K562 (cell line): ENCODE measurements at regions not wholly inside any gene's neighbourhood (a gene's known extent, or its start where the extent isn't known, plus 50 kb on each side); places are given as distances from the start of the nearest gene placed in this dataset.

Experiments used
- EZH2 ChIP-seq: IDR thresholded peaks from 2 replicates; pipeline ENCODE4 v1.6.1; 2012; ENCODE audit warnings: low read depth, mild to moderate bottlenecking, inconsistent platforms, low read length, borderline replicate concordance
- RBM17 ChIP-seq: fragments of 200-400 bp; formaldehyde crosslinking; IDR thresholded peaks from 2 replicates; pipeline ENCODE4 v1.6.1; 2017; ENCODE audit warnings: low read depth, mild to moderate bottlenecking, low read length, borderline replicate concordance
- SRSF9 ChIP-seq: fragments of 200-400 bp; formaldehyde crosslinking; IDR thresholded peaks from 2 replicates; pipeline ENCODE4 v1.6.1; 2017; ENCODE audit warnings: low read depth, low read length, borderline replicate concordance
- ZNF41 ChIP-seq: fragments of 250-450 bp; sonication (Bioruptor Pico); conservative IDR thresholded peaks from 2 replicates; pipeline ENCODE4 v1.4.0; 2020; ENCODE audit warnings: mild to moderate bottlenecking
- ZNF696 ChIP-seq: fragments of 250-450 bp; sonication (Bioruptor Pico); conservative IDR thresholded peaks from 2 replicates; pipeline ENCODE4 v1.4.0; 2020; ENCODE audit warnings: mild to moderate bottlenecking, moderate library complexity
- TF ChIP-seq, protein P1 (sequence below): fragments of 450-650 bp; IDR thresholded peaks from 2 replicates; pipeline ENCODE4 v1.6.1; 2016; ENCODE audit warnings: low read depth

DNA sequence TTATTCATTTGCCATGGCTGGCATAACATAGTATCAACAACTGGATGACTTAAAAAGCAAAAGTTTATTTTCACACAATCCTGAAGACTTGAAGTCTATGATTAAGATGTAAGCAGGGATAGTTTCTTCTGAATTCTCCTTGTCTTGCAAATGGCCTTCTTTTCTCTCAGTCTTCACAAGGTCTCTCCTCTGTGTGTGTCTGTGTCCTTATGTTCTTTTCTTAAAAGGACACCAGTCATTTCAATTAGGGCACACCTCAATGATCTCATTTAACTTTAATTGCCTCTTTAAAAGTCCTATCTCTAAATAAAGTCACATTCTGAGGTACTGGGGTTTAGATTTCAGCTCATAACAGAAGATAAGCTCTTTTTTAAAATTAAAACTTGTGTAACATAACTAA is 399.7 kb downstream of the PABPC4L start (continued):
- TF ChIP-seq, protein P1, sequence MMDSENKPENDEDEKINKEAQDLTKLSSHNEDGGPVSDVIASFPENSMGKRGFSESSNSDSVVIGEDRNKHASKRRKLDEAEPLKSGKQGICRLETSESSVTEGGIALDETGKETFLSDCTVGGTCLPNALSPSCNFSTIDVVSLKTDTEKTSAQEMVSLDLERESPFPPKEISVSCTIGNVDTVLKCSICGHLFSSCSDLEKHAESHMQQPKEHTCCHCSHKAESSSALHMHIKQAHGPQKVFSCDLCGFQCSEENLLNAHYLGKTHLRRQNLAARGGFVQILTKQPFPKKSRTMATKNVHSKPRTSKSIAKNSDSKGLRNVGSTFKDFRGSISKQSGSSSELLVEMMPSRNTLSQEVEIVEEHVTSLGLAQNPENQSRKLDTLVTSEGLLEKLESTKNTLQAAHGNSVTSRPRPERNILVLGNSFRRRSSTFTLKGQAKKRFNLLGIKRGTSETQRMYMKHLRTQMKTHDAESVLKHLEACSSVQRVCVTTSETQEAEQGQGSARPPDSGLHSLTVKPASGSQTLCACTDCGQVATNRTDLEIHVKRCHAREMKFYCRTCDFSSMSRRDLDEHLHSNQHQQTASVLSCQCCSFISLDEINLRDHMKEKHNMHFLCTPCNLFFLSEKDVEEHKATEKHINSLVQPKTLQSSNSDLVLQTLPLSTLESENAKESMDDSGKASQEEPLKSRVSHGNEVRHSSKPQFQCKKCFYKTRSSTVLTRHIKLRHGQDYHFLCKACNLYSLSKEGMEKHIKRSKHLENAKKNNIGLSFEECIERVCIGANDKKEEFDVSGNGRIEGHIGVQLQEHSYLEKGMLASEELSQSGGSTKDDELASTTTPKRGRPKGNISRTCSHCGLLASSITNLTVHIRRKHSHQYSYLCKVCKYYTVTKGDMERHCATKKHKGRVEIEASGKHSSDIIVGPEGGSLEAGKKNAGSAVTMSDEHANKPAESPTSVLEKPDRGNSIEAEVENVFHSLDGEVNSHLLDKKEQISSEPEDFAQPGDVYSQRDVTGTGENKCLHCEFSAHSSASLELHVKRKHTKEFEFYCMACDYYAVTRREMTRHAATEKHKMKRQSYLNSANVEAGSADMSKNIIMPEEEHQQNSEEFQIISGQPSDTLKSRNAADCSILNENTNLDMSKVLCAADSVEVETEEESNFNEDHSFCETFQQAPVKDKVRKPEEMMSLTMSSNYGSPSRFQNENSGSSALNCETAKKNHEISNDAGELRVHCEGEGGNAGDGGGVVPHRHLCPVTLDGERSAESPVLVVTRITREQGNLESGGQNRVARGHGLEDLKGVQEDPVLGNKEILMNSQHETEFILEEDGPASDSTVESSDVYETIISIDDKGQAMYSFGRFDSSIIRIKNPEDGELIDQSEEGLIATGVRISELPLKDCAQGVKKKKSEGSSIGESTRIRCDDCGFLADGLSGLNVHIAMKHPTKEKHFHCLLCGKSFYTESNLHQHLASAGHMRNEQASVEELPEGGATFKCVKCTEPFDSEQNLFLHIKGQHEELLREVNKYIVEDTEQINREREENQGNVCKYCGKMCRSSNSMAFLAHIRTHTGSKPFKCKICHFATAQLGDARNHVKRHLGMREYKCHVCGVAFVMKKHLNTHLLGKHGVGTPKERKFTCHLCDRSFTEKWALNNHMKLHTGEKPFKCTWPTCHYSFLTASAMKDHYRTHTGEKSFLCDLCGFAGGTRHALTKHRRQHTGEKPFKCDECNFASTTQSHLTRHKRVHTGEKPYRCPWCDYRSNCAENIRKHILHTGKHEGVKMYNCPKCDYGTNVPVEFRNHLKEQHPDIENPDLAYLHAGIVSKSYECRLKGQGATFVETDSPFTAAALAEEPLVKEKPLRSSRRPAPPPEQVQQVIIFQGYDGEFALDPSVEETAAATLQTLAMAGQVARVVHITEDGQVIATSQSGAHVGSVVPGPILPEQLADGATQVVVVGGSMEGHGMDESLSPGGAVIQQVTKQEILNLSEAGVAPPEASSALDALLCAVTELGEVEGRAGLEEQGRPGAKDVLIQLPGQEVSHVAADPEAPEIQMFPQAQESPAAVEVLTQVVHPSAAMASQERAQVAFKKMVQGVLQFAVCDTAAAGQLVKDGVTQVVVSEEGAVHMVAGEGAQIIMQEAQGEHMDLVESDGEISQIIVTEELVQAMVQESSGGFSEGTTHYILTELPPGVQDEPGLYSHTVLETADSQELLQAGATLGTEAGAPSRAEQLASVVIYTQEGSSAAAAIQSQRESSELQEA = no peak
- no peak for TF ChIP-seq EZH2
- no peak for TF ChIP-seq ZNF41
- TF ChIP-seq RBM17 = no peak
- TF ChIP-seq ZNF696 (CRISPR knock-in tag) = no peak
- no peak for TF ChIP-seq SRSF9
- TF ChIP-seq, all 486 proteins: peak for 0
